HFFc6 (cell line): ENCODE measurements at regions not wholly inside any gene's neighbourhood (a gene's known extent, or its start where the extent isn't known, plus 50 kb on each side); places are given as distances from the start of the nearest gene placed in this dataset.
A peak's percentile ranks its signal among the peaks of the same experiment; 100 is the strongest.

Source experiments
- DNase-seq: peaks from one replicate; pipeline ENCODE4 v3.0.0-alpha.2; 2018
- H3K27ac Mint-ChIP-seq: 2 replicates; pipeline ENCODE4 v1.8.0; 2020; ENCODE audit warnings: mild to moderate bottlenecking, mixed read lengths
- H3K27me3 Mint-ChIP-seq: 2 replicates; pipeline ENCODE4 v1.8.0; 2021; ENCODE audit warnings: mild to moderate bottlenecking, moderate library complexity, mixed read lengths; ENCODE audit not compliant: insufficient read depth
- H3K36me3 Mint-ChIP-seq: 2 replicates; pipeline ENCODE4 v1.8.0; 2021; ENCODE audit warnings: low read depth, mixed read lengths
- H3K4me1 Mint-ChIP-seq: 2 replicates; pipeline ENCODE4 v1.8.0; 2020; ENCODE audit warnings: low read depth, mixed read lengths
- H3K4me3 Mint-ChIP-seq: 2 replicates; pipeline ENCODE4 v1.8.0; 2020; ENCODE audit warnings: mild to moderate bottlenecking, moderate library complexity, mixed read lengths
- H3K9me3 Mint-ChIP-seq: 2 replicates; pipeline ENCODE4 v1.8.0; 2020; ENCODE audit warnings: mild to moderate bottlenecking, mixed read lengths
- TF ChIP-seq, protein P1 (sequence below): fragments of 200-600 bp; sonication (generic); IDR thresholded peaks from 2 replicates; pipeline ENCODE4 v1.5.0; 2021; ENCODE audit warnings: antibody characterized with exemption, mild to moderate bottlenecking

DNA sequence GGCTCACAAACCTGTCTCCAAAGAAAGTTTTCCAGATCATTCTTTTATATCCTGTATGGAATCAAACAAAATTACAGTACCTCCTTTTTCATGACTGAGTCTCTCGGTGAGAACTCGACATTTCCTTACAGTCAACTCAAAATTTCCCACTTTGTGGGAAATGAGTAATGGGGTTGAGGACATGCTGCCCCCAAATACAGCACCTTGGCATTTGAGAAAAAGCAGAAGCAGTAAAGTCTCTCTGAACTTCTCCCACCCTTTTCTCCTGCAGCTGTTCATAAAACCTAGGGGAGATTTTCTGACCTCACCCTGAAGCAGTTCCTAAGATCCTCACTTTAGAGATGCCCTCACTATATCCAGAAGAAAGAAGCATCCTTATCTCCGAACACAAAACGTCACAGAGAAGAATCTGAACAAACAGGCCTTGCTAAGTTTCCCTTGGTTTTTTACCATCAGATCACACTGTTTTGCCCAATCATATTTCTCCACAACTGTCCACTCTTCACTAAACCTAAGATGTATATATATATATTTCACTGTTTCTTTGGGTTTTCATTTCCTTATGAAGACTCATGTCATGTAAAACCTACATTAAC lies 96.1 kb upstream of the APC start:
- no peak for DNase-seq
- Mint-ChIP-seq H3K9me3 (no peaks in the 10 kb centered on the region), H3K27ac (no peak overlapping the region), H3K27me3 (peaks cover 5% of the 10 kb centered on the region), H3K4me1 (peaks cover 15% of the 10 kb centered on the region), H3K4me3 (no peak overlapping the region), H3K36me3 (no peaks in the 10 kb centered on the region)
- TF ChIP-seq, protein P1, sequence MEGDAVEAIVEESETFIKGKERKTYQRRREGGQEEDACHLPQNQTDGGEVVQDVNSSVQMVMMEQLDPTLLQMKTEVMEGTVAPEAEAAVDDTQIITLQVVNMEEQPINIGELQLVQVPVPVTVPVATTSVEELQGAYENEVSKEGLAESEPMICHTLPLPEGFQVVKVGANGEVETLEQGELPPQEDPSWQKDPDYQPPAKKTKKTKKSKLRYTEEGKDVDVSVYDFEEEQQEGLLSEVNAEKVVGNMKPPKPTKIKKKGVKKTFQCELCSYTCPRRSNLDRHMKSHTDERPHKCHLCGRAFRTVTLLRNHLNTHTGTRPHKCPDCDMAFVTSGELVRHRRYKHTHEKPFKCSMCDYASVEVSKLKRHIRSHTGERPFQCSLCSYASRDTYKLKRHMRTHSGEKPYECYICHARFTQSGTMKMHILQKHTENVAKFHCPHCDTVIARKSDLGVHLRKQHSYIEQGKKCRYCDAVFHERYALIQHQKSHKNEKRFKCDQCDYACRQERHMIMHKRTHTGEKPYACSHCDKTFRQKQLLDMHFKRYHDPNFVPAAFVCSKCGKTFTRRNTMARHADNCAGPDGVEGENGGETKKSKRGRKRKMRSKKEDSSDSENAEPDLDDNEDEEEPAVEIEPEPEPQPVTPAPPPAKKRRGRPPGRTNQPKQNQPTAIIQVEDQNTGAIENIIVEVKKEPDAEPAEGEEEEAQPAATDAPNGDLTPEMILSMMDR, result no peak

DNA sequence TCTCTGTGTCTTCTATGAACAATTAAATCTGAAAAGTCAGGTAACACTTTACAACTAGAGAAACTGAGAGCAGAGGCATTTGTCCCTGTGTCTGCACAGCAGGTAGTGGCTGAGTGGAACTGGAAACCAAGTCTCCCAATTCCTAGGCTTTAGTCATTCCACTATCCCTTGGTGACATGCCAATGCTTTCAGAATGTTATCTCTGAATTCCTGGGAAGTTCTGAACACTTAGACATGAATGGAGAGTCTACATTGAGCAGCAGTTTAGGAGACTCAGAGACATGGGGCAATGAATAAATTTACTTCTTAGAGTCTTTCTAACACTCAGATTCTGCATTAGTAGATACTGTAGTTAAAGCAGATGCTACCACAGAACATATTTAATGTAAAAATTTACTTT lies 94.8 kb upstream of the APC start:
- Mint-ChIP-seq H3K36me3 (no peaks in the 10 kb centered on the region), H3K4me1 (peaks cover 15% of the 10 kb centered on the region), H3K4me3 (no peak overlapping the region), H3K27ac (no peak overlapping the region), H3K27me3 (peaks cover 5% of the 10 kb centered on the region), H3K9me3 (no peaks in the 10 kb centered on the region)
- DNase-seq, result peak; percentile 15
- TF ChIP-seq, protein P1, result no peak

DNA sequence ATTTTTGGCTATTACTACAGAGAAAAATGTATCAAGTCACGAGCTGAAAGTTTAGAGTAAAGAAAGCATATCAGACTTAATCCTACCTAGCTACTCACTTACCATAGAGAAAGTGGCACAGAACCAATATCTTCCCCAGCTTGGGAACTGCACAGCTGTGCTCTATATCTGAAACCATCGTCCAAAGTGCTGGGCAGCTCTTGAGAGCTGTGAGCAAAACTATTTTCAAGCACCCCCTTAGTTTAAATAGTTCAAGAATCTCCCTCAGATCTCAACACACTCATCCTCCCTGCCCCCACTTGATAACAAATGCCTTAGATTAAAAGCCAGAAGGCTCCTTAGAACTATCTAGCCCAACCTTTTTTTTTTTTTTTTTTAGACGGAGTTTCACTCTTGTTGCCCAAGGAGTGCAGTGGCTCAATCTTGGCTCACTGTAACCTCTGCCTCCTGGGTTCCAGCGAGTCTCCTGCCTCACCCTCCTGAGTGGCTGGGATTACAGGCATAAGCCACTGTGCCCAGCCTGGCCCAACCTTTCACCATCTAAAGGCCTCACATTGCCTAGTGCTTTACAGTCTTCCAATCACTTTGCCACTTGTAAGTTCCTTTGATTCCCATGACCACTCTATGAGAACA lies 94.2 kb upstream of the APC start:
- TF ChIP-seq, protein P1, result no peak
- peaks cover 5% of the 10 kb centered on the region for H3K27me3 Mint-ChIP-seq
- no peak overlapping the region for H3K27ac Mint-ChIP-seq
- no peak overlapping the region for H3K4me3 Mint-ChIP-seq
- H3K4me1 Mint-ChIP-seq, result peaks cover 15% of the 10 kb centered on the region
- H3K9me3 Mint-ChIP-seq, result no peaks in the 10 kb centered on the region
- no peaks in the 10 kb centered on the region for H3K36me3 Mint-ChIP-seq
- DNase-seq, result no peak

DNA sequence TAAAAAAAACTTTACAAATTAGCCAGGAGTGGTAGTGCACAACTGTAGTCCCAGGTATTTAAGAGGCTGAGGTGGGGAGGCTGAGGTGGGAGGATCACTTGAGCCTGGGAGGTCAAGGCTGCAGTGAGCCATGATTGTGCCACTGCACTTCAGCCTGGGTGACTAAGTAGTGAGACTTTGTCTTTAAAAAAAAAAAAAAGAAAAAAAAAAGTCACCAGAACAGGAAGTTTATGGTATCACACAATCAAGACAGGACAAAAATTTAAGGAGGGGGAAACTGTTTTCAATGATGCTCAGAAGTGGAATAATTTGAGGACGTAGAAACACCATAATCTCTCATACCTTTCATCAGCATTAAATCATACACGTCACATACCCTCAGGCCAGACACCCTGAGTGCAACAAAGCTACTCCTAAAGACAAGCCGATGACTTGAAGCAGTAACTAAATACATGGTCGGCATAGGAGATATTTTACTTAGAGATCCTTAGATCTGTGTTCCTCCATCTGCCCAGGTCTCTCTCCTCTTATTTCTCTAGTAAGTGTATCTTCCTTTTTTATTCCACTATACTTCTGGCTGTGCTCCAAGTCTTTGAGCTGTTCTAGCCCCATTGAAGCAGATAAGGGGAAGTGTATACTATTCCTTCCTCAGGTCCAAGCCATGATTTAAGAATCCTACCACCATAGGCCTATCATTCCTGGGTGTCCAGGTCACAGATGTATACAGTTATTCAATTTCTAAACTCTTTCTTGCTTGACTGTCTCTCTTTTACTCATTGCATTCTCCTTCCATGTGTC lies 91.3 kb upstream of the APC start:
- Mint-ChIP-seq H3K4me1 (peaks cover 23% of the 10 kb centered on the region; the same call in 1 of the 2 replicates), H3K4me3 (no peak overlapping the region), H3K27me3 (peaks cover 5% of the 10 kb centered on the region), H3K27ac (no peak overlapping the region), H3K36me3 (no peaks in the 10 kb centered on the region), H3K9me3 (no peaks in the 10 kb centered on the region)
- TF ChIP-seq, protein P1, result no peak
- no peak for DNase-seq

DNA sequence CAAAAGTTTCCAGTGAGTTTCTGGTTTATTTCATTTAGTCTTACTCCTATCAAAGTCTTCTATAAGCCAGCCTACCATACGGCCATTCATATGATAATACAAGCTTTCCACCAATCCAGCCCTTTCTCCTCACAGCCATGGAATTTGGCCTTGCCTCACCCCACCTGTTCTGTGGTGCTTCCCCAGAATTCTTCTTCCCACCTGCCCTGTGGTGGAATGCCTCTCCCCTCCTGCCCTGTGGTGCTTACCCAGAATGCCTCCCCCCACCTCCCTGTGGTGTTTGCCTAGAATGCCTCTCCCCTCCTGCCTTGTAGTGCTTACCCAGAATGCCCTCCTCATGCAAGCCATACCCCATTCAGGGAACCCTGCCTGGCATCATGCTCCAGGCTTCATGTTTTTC lies 90.3 kb upstream of the APC start:
- no peaks in the 10 kb centered on the region for H3K9me3 Mint-ChIP-seq
- TF ChIP-seq, protein P1, result no peak
- DNase-seq, result no peak
- H3K36me3 Mint-ChIP-seq, result no peaks in the 10 kb centered on the region
- peaks cover 23% of the 10 kb centered on the region; the same call in 1 of the 2 replicates for H3K4me1 Mint-ChIP-seq
- H3K27me3 Mint-ChIP-seq, result peaks cover 5% of the 10 kb centered on the region
- H3K27ac Mint-ChIP-seq, result no peak overlapping the region
- H3K4me3 Mint-ChIP-seq, result no peak overlapping the region
